Sigmoid colon (tissue), 6 donors: ENCODE measurements at regions not wholly inside any gene's neighbourhood (a gene's known extent, or its start where the extent isn't known, plus 50 kb on each side); places are given as distances from the start of the nearest gene placed in this dataset.

Experiments used
- DNase-seq: peaks from one replicate; pipeline ENCODE4 v3.0.0-alpha.2; 2019
- H3K27ac ChIP-seq, 4 donors: fragments of 200-600 bp; sonication (generic); one replicate each; pipeline ENCODE4 v1.5.1; 2016 to 2019; ENCODE audit warnings: mild to moderate bottlenecking in 1 of 4
- H3K27me3 ChIP-seq, 3 donors: fragments of 200-600 bp; sonication (generic); one replicate each; pipeline ENCODE4 v1.5.1; 2019; ENCODE audit warnings: mild to moderate bottlenecking in 1 of 3
- H3K36me3 ChIP-seq, 4 donors: fragments of 200-600 bp; sonication (generic); one replicate each; pipeline ENCODE4 v1.5.1; 2016 to 2019
- H3K4me1 ChIP-seq, 4 donors: fragments of 200-600 bp; sonication (generic); one replicate each; pipeline ENCODE4 v1.5.1; 2017 to 2019
- H3K4me3 ChIP-seq, 4 donors: fragments of 200-600 bp; sonication (generic); one replicate each; pipeline ENCODE4 v1.5.1; 2017 to 2019; ENCODE audit warnings: mild to moderate bottlenecking in 2 of 4, moderate library complexity in 1 of 4
- H3K9me3 ChIP-seq, 4 donors: fragments of 200-600 bp in 3 of 4; sonication (generic) in 3 of 4; one replicate each; pipeline versions ENCODE4 v1.5.1 to v1.6.1; 2013 to 2019
- CTCF ChIP-seq, 4 experiments: fragments of 450-650 bp in 3 of 4; fragments of 200-600 bp in 1 of 4; IDR thresholded peaks; one replicate each; pipeline ENCODE4 v1.5.1; 2016 to 2019; ENCODE audit warnings: antibody characterized with exemption in 4 of 4, mild to moderate bottlenecking in 3 of 4, moderate library complexity in 2 of 4
- EP300 ChIP-seq, 4 donors: sonication (generic); formaldehyde crosslinking; IDR thresholded peaks; one replicate each; pipeline ENCODE4 v1.6.1; 2017; ENCODE audit warnings: antibody characterized with exemption in 4 of 4
- POLR2A ChIP-seq, 2 donors: fragments of 450-650 bp; IDR thresholded peaks; one replicate each; pipeline ENCODE4 v1.6.1; 2016; ENCODE audit warnings: antibody characterized with exemption in 2 of 2, mild to moderate bottlenecking in 2 of 2, moderate library complexity in 2 of 2
- POLR2AphosphoS5 ChIP-seq, 4 donors: sonication (generic); formaldehyde crosslinking; IDR thresholded peaks; one replicate each; pipeline ENCODE4 v1.6.1; 2017; ENCODE audit warnings: antibody characterized with exemption in 4 of 4
- WGBS, 2 donors: extraction: QIAGEN DNeasy Blood & Tissue Kit; methylation state at CpG; one replicate each; pipeline ENCODE4 v1.1.7; 2013; 5-methylcytosine and 5-hydroxymethylcytosine counted together
- intact Hi-C: fragments of 100-400 bp; cut with DNase I; formaldehyde crosslinking; loops from one replicate; pipeline ENCODE4 v1.15.1; 2023
- donor health status: healthy with polysubstance abuse.
- donor health status: healthy.

- DNase-seq: no peak
- 57 to 76% methylated on average over 3 of the region's 3 CpGs for WGBS, 2 donors
Observed at GRCh38 chr6:84455511-84456029, 228.1 kb upstream of the CEP162 start.

GRCh38 chr6:84453499-84453898, 226.1 kb upstream of the CEP162 start:
- Histone ChIP-seq H3K4me3 (no peak overlapping the region), H3K27ac (no peak overlapping the region), H3K36me3 (no peaks in the 10 kb centered on the region), H3K9me3 (no peaks in the 10 kb centered on the region), H3K27me3 (no peaks in the 10 kb centered on the region), H3K4me1 (no peaks in the 10 kb centered on the region)
- intact Hi-C loops: no loop called here
- TF ChIP-seq EP300 (IDR thresholded peaks at IDR 0.05): no peak
- TF ChIP-seq POLR2AphosphoS5 (IDR thresholded peaks at IDR 0.05): no peak
- TF ChIP-seq CTCF (IDR thresholded peaks at IDR 0.05): no peak
- no peak for TF ChIP-seq POLR2A (IDR thresholded peaks at IDR 0.05)
- DNase-seq: no peak

More at GRCh38 chr6:84455511-84456029, 228.1 kb upstream of the CEP162 start:
- TF ChIP-seq CTCF (IDR thresholded peaks at IDR 0.05) (no peak), POLR2A (IDR thresholded peaks at IDR 0.05) (no peak), POLR2AphosphoS5 (IDR thresholded peaks at IDR 0.05) (no peak), EP300 (IDR thresholded peaks at IDR 0.05) (no peak)
- no peaks in the 10 kb centered on the region for H3K27me3 ChIP-seq
- no peaks in the 10 kb centered on the region for H3K9me3 ChIP-seq
- H3K36me3 ChIP-seq: no peaks in the 10 kb centered on the region
- no peak overlapping the region for H3K27ac ChIP-seq
- no peaks in the 10 kb centered on the region for H3K4me1 ChIP-seq
- intact Hi-C loops: no loop called here
- H3K4me3 ChIP-seq: no peak overlapping the region

- Histone ChIP-seq H3K27me3 (no peaks in the 10 kb centered on the region), H3K4me1 (no peaks in the 10 kb centered on the region), H3K4me3 (no peak overlapping the region), H3K27ac (no peak overlapping the region), H3K36me3 (no peaks in the 10 kb centered on the region), H3K9me3 (no peaks in the 10 kb centered on the region)
- WGBS, 2 donors: 66 to 83% methylated on average over 2 of the region's 2 CpGs
- no peak for TF ChIP-seq POLR2AphosphoS5 (IDR thresholded peaks at IDR 0.05)
- no peak for TF ChIP-seq CTCF (IDR thresholded peaks at IDR 0.05)
- TF ChIP-seq POLR2A (IDR thresholded peaks at IDR 0.05): no peak
- no peak for TF ChIP-seq EP300 (IDR thresholded peaks at IDR 0.05)
- intact Hi-C loops: no loop called here
- no peak for DNase-seq
Observed at GRCh38 chr6:84450018-84450417, 222.6 kb upstream of the CEP162 start.

- Histone ChIP-seq H3K36me3 (no peaks in the 10 kb centered on the region), H3K27me3 (no peaks in the 10 kb centered on the region), H3K27ac (no peak overlapping the region), H3K4me3 (no peak overlapping the region), H3K4me1 (no peaks in the 10 kb centered on the region), H3K9me3 (no peaks in the 10 kb centered on the region)
- 32 to 53% methylated on average over 6 of the region's 6 CpGs for WGBS, 2 donors
- DNase-seq: no peak
- intact Hi-C loops: no loop called here
- TF ChIP-seq POLR2A (IDR thresholded peaks at IDR 0.05) (no peak), POLR2AphosphoS5 (IDR thresholded peaks at IDR 0.05) (no peak), CTCF (IDR thresholded peaks at IDR 0.05) (no peak), EP300 (IDR thresholded peaks at IDR 0.05) (no peak)
Observed at GRCh38 chr6:84449220-84449619, 221.8 kb upstream of the CEP162 start.

GRCh38 chr6:84448331-84448730, 220.9 kb upstream of the CEP162 start:
- intact Hi-C loops: no loop called here
- Histone ChIP-seq H3K4me1 (no peaks in the 10 kb centered on the region), H3K9me3 (no peaks in the 10 kb centered on the region), H3K36me3 (no peaks in the 10 kb centered on the region), H3K27me3 (no peaks in the 10 kb centered on the region), H3K4me3 (no peak overlapping the region), H3K27ac (no peak overlapping the region)
- TF ChIP-seq CTCF (IDR thresholded peaks at IDR 0.05) (no peak), POLR2A (IDR thresholded peaks at IDR 0.05) (no peak), POLR2AphosphoS5 (IDR thresholded peaks at IDR 0.05) (no peak), EP300 (IDR thresholded peaks at IDR 0.05) (no peak)
- DNase-seq: no peak
- WGBS, 2 donors: 79 to 95% methylated on average over 2 of the region's 2 CpGs
